Glutamatergic neuron (in vitro differentiated cells): ENCODE measurements at regions not wholly inside any gene's neighbourhood (a gene's known extent, or its start where the extent isn't known, plus 50 kb on each side); places are given as distances from the start of the nearest gene placed in this dataset.

Experiments
- DNase-seq: peaks from one replicate; pipeline ENCODE4 v3.0.0; 2022
- H3K27ac Mint-ChIP-seq: one replicate; pipeline ENCODE4 v1.8.0; 2020; ENCODE audit warnings: mild to moderate bottlenecking, mixed read lengths, inconsistent platforms; ENCODE audit not compliant: unreplicated experiment
- H3K27me3 Mint-ChIP-seq: one replicate; pipeline ENCODE4 v1.8.0; 2020; ENCODE audit warnings: mild to moderate bottlenecking, moderate library complexity, mixed read lengths, inconsistent platforms; ENCODE audit not compliant: unreplicated experiment
- H3K36me3 Mint-ChIP-seq: one replicate; pipeline ENCODE4 v1.8.0; 2020; ENCODE audit warnings: mild to moderate bottlenecking, mixed read lengths, inconsistent platforms; ENCODE audit not compliant: unreplicated experiment
- H3K4me1 Mint-ChIP-seq: one replicate; pipeline ENCODE4 v1.8.0; 2020; ENCODE audit warnings: mild to moderate bottlenecking, low read depth, mixed read lengths, inconsistent platforms; ENCODE audit not compliant: unreplicated experiment
- H3K4me3 Mint-ChIP-seq: one replicate; pipeline ENCODE4 v1.8.0; 2020; ENCODE audit warnings: mild to moderate bottlenecking, mixed read lengths, inconsistent platforms; ENCODE audit not compliant: unreplicated experiment
- H3K9me3 Mint-ChIP-seq: one replicate; pipeline ENCODE4 v1.8.0; 2020; ENCODE audit warnings: mild to moderate bottlenecking, moderate library complexity, mixed read lengths, inconsistent platforms; ENCODE audit not compliant: unreplicated experiment
- TF ChIP-seq, protein P1 (sequence below): fragments of 200-600 bp; sonication (generic); IDR thresholded peaks from one replicate; pipeline ENCODE4 v1.5.0; 2021; ENCODE audit not compliant: partially characterized antibody, unreplicated experiment

DNA sequence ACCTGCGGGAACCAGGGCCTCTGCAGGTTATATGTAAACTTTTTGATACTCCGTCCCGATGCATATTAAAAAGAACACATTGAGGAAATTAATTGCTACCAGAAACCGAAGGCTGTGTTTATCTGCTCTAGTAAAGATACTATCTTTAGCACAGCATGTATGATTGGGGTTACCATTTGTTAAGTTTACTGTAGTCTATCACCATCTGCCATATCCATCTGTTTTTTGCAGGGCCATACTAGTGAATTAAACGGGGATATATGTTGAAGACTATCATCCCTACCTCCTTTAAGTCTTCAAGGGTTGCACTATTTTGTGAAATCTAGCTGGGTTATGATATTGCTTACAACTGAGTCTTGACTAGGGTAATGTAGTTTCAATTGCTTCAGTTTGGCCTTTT is 597.0 kb downstream of the SQOR start:
- Mint-ChIP-seq H3K27ac (no peak overlapping the region), H3K36me3 (no peaks in the 10 kb centered on the region), H3K4me1 (peaks cover 19% of the 10 kb centered on the region), H3K27me3 (no peaks in the 10 kb centered on the region), H3K9me3 (no peaks in the 10 kb centered on the region), H3K4me3 (no peak overlapping the region)
- TF ChIP-seq, protein P1, sequence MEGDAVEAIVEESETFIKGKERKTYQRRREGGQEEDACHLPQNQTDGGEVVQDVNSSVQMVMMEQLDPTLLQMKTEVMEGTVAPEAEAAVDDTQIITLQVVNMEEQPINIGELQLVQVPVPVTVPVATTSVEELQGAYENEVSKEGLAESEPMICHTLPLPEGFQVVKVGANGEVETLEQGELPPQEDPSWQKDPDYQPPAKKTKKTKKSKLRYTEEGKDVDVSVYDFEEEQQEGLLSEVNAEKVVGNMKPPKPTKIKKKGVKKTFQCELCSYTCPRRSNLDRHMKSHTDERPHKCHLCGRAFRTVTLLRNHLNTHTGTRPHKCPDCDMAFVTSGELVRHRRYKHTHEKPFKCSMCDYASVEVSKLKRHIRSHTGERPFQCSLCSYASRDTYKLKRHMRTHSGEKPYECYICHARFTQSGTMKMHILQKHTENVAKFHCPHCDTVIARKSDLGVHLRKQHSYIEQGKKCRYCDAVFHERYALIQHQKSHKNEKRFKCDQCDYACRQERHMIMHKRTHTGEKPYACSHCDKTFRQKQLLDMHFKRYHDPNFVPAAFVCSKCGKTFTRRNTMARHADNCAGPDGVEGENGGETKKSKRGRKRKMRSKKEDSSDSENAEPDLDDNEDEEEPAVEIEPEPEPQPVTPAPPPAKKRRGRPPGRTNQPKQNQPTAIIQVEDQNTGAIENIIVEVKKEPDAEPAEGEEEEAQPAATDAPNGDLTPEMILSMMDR: no peak
- DNase-seq: no peak

DNA sequence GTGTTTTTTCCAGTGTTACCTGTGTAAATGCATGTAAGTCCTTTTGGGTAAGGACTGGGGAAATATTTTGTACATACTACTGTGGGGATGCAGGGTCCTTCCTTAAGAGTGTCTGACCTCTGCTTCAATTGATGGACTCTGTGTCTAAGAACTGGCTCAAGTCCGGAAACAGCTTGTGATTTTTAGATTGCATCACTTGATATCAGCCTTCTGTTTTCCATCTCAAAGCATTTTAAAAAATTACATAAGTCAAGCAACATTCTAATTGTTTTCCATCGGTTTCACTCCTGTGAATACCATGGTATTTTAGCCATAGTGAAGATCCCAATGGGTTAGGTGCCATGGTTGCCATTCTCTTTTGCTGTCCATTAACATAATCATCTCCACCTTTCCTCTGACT is 597.6 kb downstream of the SQOR start:
- H3K36me3 Mint-ChIP-seq: no peaks in the 10 kb centered on the region
- no peaks in the 10 kb centered on the region for H3K9me3 Mint-ChIP-seq
- TF ChIP-seq, protein P1: no peak
- H3K27ac Mint-ChIP-seq: no peak overlapping the region
- DNase-seq: no peak
- H3K4me3 Mint-ChIP-seq: no peak overlapping the region
- no peaks in the 10 kb centered on the region for H3K27me3 Mint-ChIP-seq
- peaks cover 19% of the 10 kb centered on the region for H3K4me1 Mint-ChIP-seq

GRCh38 chr15:46242935-46243334 is 608.1 kb downstream of the SQOR start:
- Mint-ChIP-seq H3K27me3 (peaks cover 3% of the 10 kb centered on the region), H3K36me3 (no peaks in the 10 kb centered on the region), H3K4me1 (peaks cover 3% of the 10 kb centered on the region), H3K9me3 (no peaks in the 10 kb centered on the region), H3K27ac (no peak overlapping the region), H3K4me3 (no peak overlapping the region)
- TF ChIP-seq, protein P1: no peak
- DNase-seq: no peak

GRCh38 chr15:46251903-46252302 is 617.1 kb downstream of the SQOR start:
- TF ChIP-seq, protein P1: no peak
- H3K9me3 Mint-ChIP-seq: peaks cover 4% of the 10 kb centered on the region
- DNase-seq: no peak
- H3K27ac Mint-ChIP-seq: no peak overlapping the region
- H3K4me3 Mint-ChIP-seq: no peak overlapping the region
- H3K27me3 Mint-ChIP-seq: no peaks in the 10 kb centered on the region
- H3K36me3 Mint-ChIP-seq: no peaks in the 10 kb centered on the region
- H3K4me1 Mint-ChIP-seq: peaks cover 5% of the 10 kb centered on the region

DNA sequence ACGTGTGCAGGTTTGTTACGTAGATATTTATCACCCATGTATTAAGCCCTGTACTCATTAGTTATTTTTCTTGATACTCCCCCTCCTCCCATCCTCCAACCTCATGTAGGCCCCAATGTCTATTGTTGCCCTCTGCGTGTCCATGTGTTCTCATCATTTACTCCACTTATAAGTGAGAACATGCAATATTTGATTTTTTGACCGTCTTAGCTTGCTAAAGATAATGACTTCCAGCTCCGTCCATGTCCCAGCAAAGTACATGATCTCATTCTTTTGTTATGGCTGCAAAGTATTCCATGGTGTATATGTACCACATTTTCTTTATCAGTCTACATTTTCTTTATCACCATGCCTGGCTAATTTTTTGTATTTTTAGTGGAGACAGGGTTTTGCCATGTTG is 623.2 kb downstream of the SQOR start:
- Mint-ChIP-seq H3K4me3 (no peak overlapping the region), H3K27ac (no peak overlapping the region), H3K9me3 (peaks cover 4% of the 10 kb centered on the region), H3K36me3 (no peaks in the 10 kb centered on the region), H3K4me1 (no peaks in the 10 kb centered on the region), H3K27me3 (no peaks in the 10 kb centered on the region)
- no peak for DNase-seq
- TF ChIP-seq, protein P1: no peak
